Smooth muscle cell of the brain vasculature (primary cell): ENCODE measurements at regions not wholly inside any gene's neighbourhood (a gene's known extent, or its start where the extent isn't known, plus 50 kb on each side); places are given as distances from the start of the nearest gene placed in this dataset.

ENCODE experiments used
- DNase-seq: peaks from one replicate; pipeline ENCODE4 v3.0.0-alpha.2; 2012; ENCODE audit warnings: low read depth, low spot score

GRCh38 chr1:60374537-60374936 is 301.0 kb upstream of the C1orf87 start:
- DNase-seq: no peak

- no peak for DNase-seq
These were observed 294.0 kb upstream of the C1orf87 start for GRCh38 chr1:60367532-60367931.

- DNase-seq: no peak
These were observed 285.9 kb upstream of the C1orf87 start for GRCh38 chr1:60359431-60359830.

GRCh38 chr1:60350531-60350930 is 277.0 kb upstream of the C1orf87 start:
- no peak for DNase-seq

- no peak for DNase-seq
These were observed 275.3 kb upstream of the C1orf87 start for GRCh38 chr1:60348884-60349283.

- no peak for DNase-seq
These were observed 272.1 kb upstream of the C1orf87 start for GRCh38 chr1:60345621-60346020.

- DNase-seq: no peak
These were observed 271.5 kb upstream of the C1orf87 start for GRCh38 chr1:60345049-60345448.

- no peak for DNase-seq
These were observed 270.2 kb upstream of the C1orf87 start for GRCh38 chr1:60343736-60344135.

GRCh38 chr1:60342569-60342968 is 269.0 kb upstream of the C1orf87 start:
- DNase-seq: no peak

- DNase-seq: no peak
These were observed 267.7 kb upstream of the C1orf87 start for GRCh38 chr1:60341274-60341673.

GRCh38 chr1:60331647-60332046 is 258.1 kb upstream of the C1orf87 start:
- no peak for DNase-seq

- no peak for DNase-seq
These were observed 256.1 kb upstream of the C1orf87 start for GRCh38 chr1:60329651-60330050.

GRCh38 chr1:60311838-60312237 is 238.3 kb upstream of the C1orf87 start:
- no peak for DNase-seq

GRCh38 chr1:60299581-60299980 is 226.0 kb upstream of the C1orf87 start:
- no peak for DNase-seq

- no peak for DNase-seq
These were observed 224.7 kb upstream of the C1orf87 start for GRCh38 chr1:60298290-60298689.

- no peak for DNase-seq
These were observed 223.2 kb upstream of the C1orf87 start for GRCh38 chr1:60296794-60297193.

GRCh38 chr1:60292140-60292539 is 218.6 kb upstream of the C1orf87 start:
- no peak for DNase-seq

- DNase-seq: no peak
These were observed 216.8 kb upstream of the C1orf87 start for GRCh38 chr1:60290393-60290792.

- no peak for DNase-seq
These were observed 214.0 kb upstream of the C1orf87 start for GRCh38 chr1:60287536-60287935.

GRCh38 chr1:60283690-60284089 is 210.1 kb upstream of the C1orf87 start:
- DNase-seq: no peak

- peak; percentile 67 for DNase-seq
These were observed 207.9 kb upstream of the C1orf87 start for GRCh38 chr1:60281360-60281932.

- DNase-seq: no peak
These were observed 207.2 kb upstream of the C1orf87 start for GRCh38 chr1:60280819-60281218.

GRCh38 chr1:60280256-60280655 is 206.7 kb upstream of the C1orf87 start:
- no peak for DNase-seq

GRCh38 chr1:60279798-60280197 is 206.2 kb upstream of the C1orf87 start:
- no peak for DNase-seq
